ENCODE measurements at regions not wholly inside any gene's neighbourhood (a gene's known extent, or its start where the extent isn't known, plus 50 kb on each side); places are given as distances from the start of the nearest gene placed in this dataset.

GRCh38 chr12:114933428-114934160 is 249.6 kb upstream of the TBX3 start:
- Histone ChIP-seq H3K36me3 (no peaks in the 10 kb centered on the region), H3K9me3 (ENCODE audit: low read depth) (no peaks in the 10 kb centered on the region), H3K4me3 (no peak overlapping the region), H3K27me3 (no peaks in the 10 kb centered on the region), H3K27ac (no peak overlapping the region), H3K4me1 (ENCODE audit: low read depth) (peaks cover 10% of the 10 kb centered on the region)
- DNase-seq (ENCODE audit: low read depth in 1 of 2, low spot score in 1 of 2) = peak in 1 of 2 donors; percentile 72
- TF ChIP-seq, protein P1, sequence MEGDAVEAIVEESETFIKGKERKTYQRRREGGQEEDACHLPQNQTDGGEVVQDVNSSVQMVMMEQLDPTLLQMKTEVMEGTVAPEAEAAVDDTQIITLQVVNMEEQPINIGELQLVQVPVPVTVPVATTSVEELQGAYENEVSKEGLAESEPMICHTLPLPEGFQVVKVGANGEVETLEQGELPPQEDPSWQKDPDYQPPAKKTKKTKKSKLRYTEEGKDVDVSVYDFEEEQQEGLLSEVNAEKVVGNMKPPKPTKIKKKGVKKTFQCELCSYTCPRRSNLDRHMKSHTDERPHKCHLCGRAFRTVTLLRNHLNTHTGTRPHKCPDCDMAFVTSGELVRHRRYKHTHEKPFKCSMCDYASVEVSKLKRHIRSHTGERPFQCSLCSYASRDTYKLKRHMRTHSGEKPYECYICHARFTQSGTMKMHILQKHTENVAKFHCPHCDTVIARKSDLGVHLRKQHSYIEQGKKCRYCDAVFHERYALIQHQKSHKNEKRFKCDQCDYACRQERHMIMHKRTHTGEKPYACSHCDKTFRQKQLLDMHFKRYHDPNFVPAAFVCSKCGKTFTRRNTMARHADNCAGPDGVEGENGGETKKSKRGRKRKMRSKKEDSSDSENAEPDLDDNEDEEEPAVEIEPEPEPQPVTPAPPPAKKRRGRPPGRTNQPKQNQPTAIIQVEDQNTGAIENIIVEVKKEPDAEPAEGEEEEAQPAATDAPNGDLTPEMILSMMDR (IDR thresholded peaks at IDR 0.05; ENCODE audit: low read depth, low read length) = no peak

GRCh38 chr12:114932806-114933205 is 248.8 kb upstream of the TBX3 start:
- no peak overlapping the region for H3K4me3 ChIP-seq
- no peaks in the 10 kb centered on the region for H3K9me3 ChIP-seq (ENCODE audit: low read depth)
- no peak overlapping the region for H3K27ac ChIP-seq
- H3K27me3 ChIP-seq = no peaks in the 10 kb centered on the region
- no peak for DNase-seq (ENCODE audit: low read depth in 1 of 2, low spot score in 1 of 2)
- TF ChIP-seq, protein P1 (IDR thresholded peaks at IDR 0.05; ENCODE audit: low read depth, low read length) = no peak
- no peaks in the 10 kb centered on the region for H3K36me3 ChIP-seq
- peaks cover 10% of the 10 kb centered on the region for H3K4me1 ChIP-seq (ENCODE audit: low read depth)

DNA sequence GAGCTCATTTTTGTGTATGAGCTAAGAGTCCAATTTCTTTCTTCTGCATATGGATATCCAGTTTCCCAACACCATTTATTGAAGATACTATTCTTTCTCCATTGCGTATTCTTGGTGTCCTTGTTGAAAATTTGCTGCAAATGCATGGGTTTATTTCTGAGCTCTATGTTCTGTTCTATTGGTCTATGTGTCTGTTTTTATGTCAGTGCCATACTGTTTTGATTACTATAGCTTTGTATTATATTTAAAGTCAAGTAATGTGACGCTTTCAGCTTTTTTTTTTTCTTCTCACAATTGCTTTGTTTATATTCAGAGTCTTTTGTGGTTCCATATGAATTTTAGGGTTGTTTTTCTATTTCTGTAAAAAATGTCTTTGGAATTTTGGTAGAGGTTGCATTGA is 247.1 kb upstream of the TBX3 start:
- H3K4me1 ChIP-seq (ENCODE audit: low read depth) = peaks cover 3% of the 10 kb centered on the region
- TF ChIP-seq, protein P1 (IDR thresholded peaks at IDR 0.05; ENCODE audit: low read depth, low read length) = no peak

DNA sequence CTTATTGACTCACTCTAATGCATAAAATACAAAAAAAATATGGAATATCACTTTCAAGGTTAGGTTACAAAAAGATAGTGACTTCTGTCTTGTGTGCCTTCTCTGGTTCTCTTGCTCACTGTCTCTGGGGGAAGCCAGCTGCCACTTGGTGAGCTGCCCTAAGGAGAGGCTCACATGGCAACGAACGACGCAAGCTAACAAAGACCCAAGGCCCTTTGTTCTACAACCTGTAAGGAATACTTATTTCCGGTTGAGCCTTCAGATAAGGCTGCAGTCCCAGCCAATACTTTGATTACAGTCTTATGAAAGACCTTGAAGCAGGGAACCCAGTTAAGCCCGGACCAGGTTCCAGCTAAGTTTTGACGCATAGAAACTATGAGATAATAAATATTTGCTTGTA is 242.4 kb upstream of the TBX3 start:
- Histone ChIP-seq H3K36me3 (no peaks in the 10 kb centered on the region), H3K4me1 (ENCODE audit: low read depth) (peaks cover 3% of the 10 kb centered on the region), H3K4me3 (no peak overlapping the region), H3K9me3 (ENCODE audit: low read depth) (no peaks in the 10 kb centered on the region), H3K27ac (no peak overlapping the region), H3K27me3 (no peaks in the 10 kb centered on the region)
- DNase-seq (ENCODE audit: low read depth in 1 of 2, low spot score in 1 of 2) = no peak
- TF ChIP-seq, protein P1 (IDR thresholded peaks at IDR 0.05; ENCODE audit: low read depth, low read length) = no peak

More for the DNA sequence above, 247.1 kb upstream of the TBX3 start:
- no peak overlapping the region for H3K27ac ChIP-seq
- H3K9me3 ChIP-seq (ENCODE audit: low read depth) = no peaks in the 10 kb centered on the region
- no peak overlapping the region for H3K4me3 ChIP-seq
- no peaks in the 10 kb centered on the region for H3K36me3 ChIP-seq
- H3K27me3 ChIP-seq = no peaks in the 10 kb centered on the region
- DNase-seq (ENCODE audit: low read depth in 1 of 2, low spot score in 1 of 2) = no peak

GRCh38 chr12:114924946-114925475 is 241.0 kb upstream of the TBX3 start:
- TF ChIP-seq, protein P1 (IDR thresholded peaks at IDR 0.05; ENCODE audit: low read depth, low read length) = no peak
- Histone ChIP-seq H3K36me3 (no peaks in the 10 kb centered on the region), H3K4me1 (ENCODE audit: low read depth) (peaks cover 3% of the 10 kb centered on the region), H3K27me3 (no peaks in the 10 kb centered on the region), H3K4me3 (no peak overlapping the region), H3K27ac (no peak overlapping the region), H3K9me3 (ENCODE audit: low read depth) (no peaks in the 10 kb centered on the region)
- DNase-seq (ENCODE audit: low read depth in 1 of 2, low spot score in 1 of 2) = no peak
